Vagina (tissue), 2 donors: ENCODE measurements at regions not wholly inside any gene's neighbourhood (a gene's known extent, or its start where the extent isn't known, plus 50 kb on each side); places are given as distances from the start of the nearest gene placed in this dataset.

ENCODE experiments used
- DNase-seq, 2 donors: peaks; one replicate each; pipeline ENCODE4 v3.0.0-alpha.2; 2017; ENCODE audit errors: extremely low spot score in 2 of 2
- H3K27ac ChIP-seq: fragments of 200-600 bp; sonication (generic); one replicate; pipeline ENCODE4 v1.5.1; 2019
- H3K27me3 ChIP-seq: fragments of 200-600 bp; sonication (generic); one replicate; pipeline ENCODE4 v1.5.1; 2019
- H3K36me3 ChIP-seq, 2 donors: fragments of 200-600 bp; sonication (generic); one replicate each; pipeline ENCODE4 v1.5.1; 2017 to 2019
- H3K4me1 ChIP-seq: fragments of 200-600 bp; sonication (generic); one replicate; pipeline ENCODE4 v1.5.1; 2019
- H3K4me3 ChIP-seq, 2 donors: fragments of 200-600 bp; sonication (generic); 1 replicate in 1 of 2; 2 replicates in 1 of 2; pipeline ENCODE4 v1.5.1; 2016 to 2019
- H3K9me3 ChIP-seq: fragments of 200-600 bp; sonication (generic); one replicate; pipeline ENCODE4 v1.5.1; 2019
- CTCF ChIP-seq, 3 experiments: fragments of 450-650 bp in 2 of 3; fragments of 200-600 bp in 1 of 3; sonication (generic) in 1 of 3; IDR thresholded peaks; one replicate each; pipeline ENCODE4 v1.5.1; 2017 to 2019; ENCODE audit warnings: antibody characterized with exemption in 3 of 3, mild to moderate bottlenecking in 2 of 3, moderate library complexity in 2 of 3
- POLR2A ChIP-seq, 2 donors: fragments of 450-650 bp; IDR thresholded peaks; one replicate each; pipeline ENCODE4 v1.6.1; 2017; ENCODE audit warnings: antibody characterized with exemption in 2 of 2, mild to moderate bottlenecking in 2 of 2, moderate library complexity in 2 of 2
- POLR2AphosphoS5 ChIP-seq, 2 donors: sonication (generic); formaldehyde crosslinking; IDR thresholded peaks; one replicate each; pipeline ENCODE4 v1.9.0; 2017; ENCODE audit warnings: antibody characterized with exemption in 2 of 2, mild to moderate bottlenecking in 2 of 2, low read depth in 1 of 2; ENCODE audit not compliant: insufficient read depth in 1 of 2
- intact Hi-C: fragments of 100-400 bp; cut with DNase I; formaldehyde crosslinking; loops from one replicate; pipeline ENCODE4 v1.15.1; 2023

- no peak overlapping the region for H3K27ac ChIP-seq
- no peaks in the 10 kb centered on the region for H3K27me3 ChIP-seq
- no peaks in the 10 kb centered on the region for H3K9me3 ChIP-seq
- TF ChIP-seq POLR2A (IDR thresholded peaks at IDR 0.05): no peak
- no peak for TF ChIP-seq POLR2AphosphoS5 (IDR thresholded peaks at IDR 0.05; ENCODE audit: insufficient read depth in 1 of 2, low read depth in 1 of 2)
- TF ChIP-seq CTCF (IDR thresholded peaks at IDR 0.05): no peak
- intact Hi-C loops: no loop called here
- no peak overlapping the region for H3K4me3 ChIP-seq
- DNase-seq: no peak
- H3K4me1 ChIP-seq: peaks cover 4% of the 10 kb centered on the region
- no peaks in the 10 kb centered on the region for H3K36me3 ChIP-seq
These were observed 832.9 kb upstream of the NR2F2 start for GRCh38 chr15:95497634-95498033.

- intact Hi-C loops: no loop called here
- no peaks in the 10 kb centered on the region for H3K9me3 ChIP-seq
- H3K4me1 ChIP-seq: peaks cover 4% of the 10 kb centered on the region
- H3K27ac ChIP-seq: no peak overlapping the region
- no peak for DNase-seq
- H3K36me3 ChIP-seq: no peaks in the 10 kb centered on the region
- H3K27me3 ChIP-seq: no peaks in the 10 kb centered on the region
- no peak overlapping the region for H3K4me3 ChIP-seq
- TF ChIP-seq POLR2AphosphoS5 (IDR thresholded peaks at IDR 0.05; ENCODE audit: insufficient read depth in 1 of 2, low read depth in 1 of 2): no peak
- TF ChIP-seq CTCF (IDR thresholded peaks at IDR 0.05): no peak
- no peak for TF ChIP-seq POLR2A (IDR thresholded peaks at IDR 0.05)
These were observed 831.5 kb upstream of the NR2F2 start for GRCh38 chr15:95498961-95499360.

GRCh38 chr15:95499397-95499796 is 831.1 kb upstream of the NR2F2 start:
- intact Hi-C loops: no loop called here
- H3K27me3 ChIP-seq: no peaks in the 10 kb centered on the region
- peaks cover 4% of the 10 kb centered on the region for H3K4me1 ChIP-seq
- no peak for DNase-seq
- no peaks in the 10 kb centered on the region for H3K36me3 ChIP-seq
- H3K27ac ChIP-seq: no peak overlapping the region
- H3K9me3 ChIP-seq: no peaks in the 10 kb centered on the region
- H3K4me3 ChIP-seq: no peak overlapping the region
- TF ChIP-seq CTCF (IDR thresholded peaks at IDR 0.05): no peak
- no peak for TF ChIP-seq POLR2A (IDR thresholded peaks at IDR 0.05)
- no peak for TF ChIP-seq POLR2AphosphoS5 (IDR thresholded peaks at IDR 0.05; ENCODE audit: insufficient read depth in 1 of 2, low read depth in 1 of 2)

- TF ChIP-seq POLR2A (IDR thresholded peaks at IDR 0.05) (no peak), POLR2AphosphoS5 (IDR thresholded peaks at IDR 0.05; ENCODE audit: insufficient read depth in 1 of 2, low read depth in 1 of 2) (no peak), CTCF (IDR thresholded peaks at IDR 0.05) (no peak)
These were observed 828.6 kb upstream of the NR2F2 start for GRCh38 chr15:95501865-95502264.

GRCh38 chr15:95503107-95503506 is 827.4 kb upstream of the NR2F2 start:
- Histone ChIP-seq H3K9me3 (no peaks in the 10 kb centered on the region), H3K4me1 (no peaks in the 10 kb centered on the region), H3K27me3 (no peaks in the 10 kb centered on the region), H3K4me3 (no peak overlapping the region), H3K27ac (no peak overlapping the region), H3K36me3 (no peaks in the 10 kb centered on the region)
- intact Hi-C loops: no loop called here
- TF ChIP-seq CTCF (IDR thresholded peaks at IDR 0.05) (no peak), POLR2A (IDR thresholded peaks at IDR 0.05) (no peak), POLR2AphosphoS5 (IDR thresholded peaks at IDR 0.05; ENCODE audit: insufficient read depth in 1 of 2, low read depth in 1 of 2) (no peak)
- no peak for DNase-seq

More at GRCh38 chr15:95501865-95502264, 828.6 kb upstream of the NR2F2 start:
- H3K27me3 ChIP-seq: no peaks in the 10 kb centered on the region
- H3K4me3 ChIP-seq: no peak overlapping the region
- intact Hi-C loops: no loop called here
- no peaks in the 10 kb centered on the region for H3K4me1 ChIP-seq
- no peaks in the 10 kb centered on the region for H3K9me3 ChIP-seq
- no peaks in the 10 kb centered on the region for H3K36me3 ChIP-seq
- DNase-seq: no peak
- H3K27ac ChIP-seq: no peak overlapping the region
